OCI-LY3 (cell line): ENCODE measurements at regions not wholly inside any gene's neighbourhood (a gene's known extent, or its start where the extent isn't known, plus 50 kb on each side); places are given as distances from the start of the nearest gene placed in this dataset.

ENCODE experiments used
- H2AFZ ChIP-seq: fragments of 200-600, 300-600 bp; shearing (Covaris generic); 2 replicates; pipeline ENCODE4 v1.6.0; 2014; ENCODE audit warnings: antibody characterized with exemption, low read depth, low read length
- H3K27ac ChIP-seq: fragments of 200-600, 300-600 bp; sonication (generic); 2 replicates; pipeline ENCODE4 v1.5.1; 2014; ENCODE audit warnings: mild to moderate bottlenecking, low read length, moderate library complexity, mixed read lengths
- H3K27me3 ChIP-seq: fragments of 200-600, 300-600 bp; sonication (generic); 2 replicates; pipeline ENCODE4 v1.6.1; 2014; ENCODE audit warnings: low read depth, low read length, mixed read lengths
- H3K36me3 ChIP-seq: fragments of 200-600, 300-600 bp; sonication (generic); replicated peaks from 2 replicates; pipeline ENCODE3; 2014; ENCODE audit warnings: low read depth, low read length, mixed read lengths
- H3K4me1 ChIP-seq: fragments of 300-600, 200-600 bp; sonication (generic); 2 replicates; pipeline ENCODE4 v1.6.1; 2014; ENCODE audit warnings: low read length, mixed read lengths
- H3K4me2 ChIP-seq: fragments of 200-600, 300-600 bp; sonication (generic); 2 replicates; pipeline ENCODE4 v1.6.1; 2014; ENCODE audit warnings: low read length, mixed read lengths
- H3K4me3 ChIP-seq: fragments of 300-600, 200-600 bp; sonication (generic); 2 replicates; pipeline ENCODE4 v1.5.1; 2014; ENCODE audit warnings: antibody characterized with exemption, mild to moderate bottlenecking, low read length, moderate library complexity
- H3K79me2 ChIP-seq: fragments of 300-600, 200-600 bp; shearing (Covaris generic); 2 replicates; pipeline ENCODE4 v1.6.1; 2014; ENCODE audit warnings: mild to moderate bottlenecking, low read length, mixed read lengths
- H3K9ac ChIP-seq: fragments of 300-600, 200-600 bp; shearing (Covaris generic); 2 replicates; pipeline ENCODE4 v1.6.0; 2014; ENCODE audit warnings: mild to moderate bottlenecking, low read length, moderate library complexity
- H3K9me3 ChIP-seq: fragments of 200-600, 300-600 bp; shearing (Covaris generic); 2 replicates; pipeline ENCODE4 v1.6.1; 2014; ENCODE audit warnings: low read length, mixed read lengths; ENCODE audit not compliant: insufficient read depth
- H4K20me1 ChIP-seq: fragments of 200-600, 300-600 bp; sonication (generic); 2 replicates; pipeline ENCODE4 v1.6.1; 2016; ENCODE audit warnings: low read length, mixed read lengths; ENCODE audit not compliant: insufficient read depth
- CTCF ChIP-seq: fragments of 200-600, 300-600 bp; sonication (generic); IDR thresholded peaks from 2 replicates; pipeline ENCODE4 v1.5.1; 2014; ENCODE audit warnings: antibody characterized with exemption, low read length, low read depth
- EZH2phosphoT487 ChIP-seq: fragments of 200-600 bp; shearing (Covaris generic); IDR thresholded peaks from 2 replicates; pipeline ENCODE4 v1.6.1; 2018; ENCODE audit warnings: antibody characterized with exemption, mixed run types, low read depth

- H3K9me3 ChIP-seq, result no peaks in the 10 kb centered on the region
- TF ChIP-seq EZH2phosphoT487, result no peak
- TF ChIP-seq CTCF, result no peak
- H3K27ac ChIP-seq, result no peak overlapping the region
- H4K20me1 ChIP-seq, result no peaks in the 10 kb centered on the region
- H3K27me3 ChIP-seq, result no peaks in the 10 kb centered on the region
- H3K9ac ChIP-seq, result no peak overlapping the region
- H3K79me2 ChIP-seq, result no peaks in the 10 kb centered on the region
- no peaks in the 10 kb centered on the region for H3K4me1 ChIP-seq
- no peak overlapping the region for H3K4me2 ChIP-seq
- no peak overlapping the region for H3K4me3 ChIP-seq
- H2AFZ ChIP-seq, result no peak overlapping the region
- H3K36me3 ChIP-seq, result no peaks in the 10 kb centered on the region
These were observed 193.0 kb upstream of the COPS8 start for GRCh38 chr2:236892721-236893120.

- Histone ChIP-seq H3K27ac (no peak overlapping the region), H3K4me1 (no peaks in the 10 kb centered on the region), H3K9ac (no peak overlapping the region), H3K4me3 (no peak overlapping the region), H4K20me1 (no peaks in the 10 kb centered on the region), H3K4me2 (no peak overlapping the region), H3K79me2 (no peaks in the 10 kb centered on the region), H2AFZ (no peak overlapping the region), H3K9me3 (no peaks in the 10 kb centered on the region), H3K36me3 (no peaks in the 10 kb centered on the region), H3K27me3 (no peaks in the 10 kb centered on the region)
- no peak for TF ChIP-seq EZH2phosphoT487
- TF ChIP-seq CTCF, result no peak
These were observed 190.9 kb upstream of the COPS8 start for GRCh38 chr2:236894791-236895190.

GRCh38 chr2:236895497-236895896, 190.2 kb upstream of the COPS8 start:
- no peak overlapping the region for H3K9ac ChIP-seq
- no peaks in the 10 kb centered on the region for H3K36me3 ChIP-seq
- H3K9me3 ChIP-seq, result no peaks in the 10 kb centered on the region
- H3K4me3 ChIP-seq, result no peak overlapping the region
- no peak overlapping the region for H2AFZ ChIP-seq
- no peak overlapping the region for H3K27ac ChIP-seq
- H3K27me3 ChIP-seq, result no peaks in the 10 kb centered on the region
- no peaks in the 10 kb centered on the region for H4K20me1 ChIP-seq
- no peaks in the 10 kb centered on the region for H3K4me1 ChIP-seq
- TF ChIP-seq EZH2phosphoT487 (no peak), CTCF (no peak)
- H3K79me2 ChIP-seq, result no peaks in the 10 kb centered on the region
- no peak overlapping the region for H3K4me2 ChIP-seq

GRCh38 chr2:236896688-236897087, 189.0 kb upstream of the COPS8 start:
- Histone ChIP-seq H4K20me1 (no peaks in the 10 kb centered on the region), H3K36me3 (no peaks in the 10 kb centered on the region), H3K79me2 (no peaks in the 10 kb centered on the region), H3K4me1 (no peaks in the 10 kb centered on the region), H3K9ac (no peak overlapping the region), H2AFZ (no peak overlapping the region), H3K27me3 (no peaks in the 10 kb centered on the region), H3K9me3 (no peaks in the 10 kb centered on the region), H3K4me3 (no peak overlapping the region), H3K4me2 (no peak overlapping the region), H3K27ac (no peak overlapping the region)
- TF ChIP-seq EZH2phosphoT487 (no peak), CTCF (no peak)
